AG08396 (cell line): ENCODE measurements at regions not wholly inside any gene's neighbourhood (a gene's known extent, or its start where the extent isn't known, plus 50 kb on each side); places are given as distances from the start of the nearest gene placed in this dataset.

Experiments
- DNase-seq: peaks from one replicate; pipeline ENCODE4 v3.0.0; 2012; ENCODE audit warnings: low spot score, mixed read lengths

- no peak for DNase-seq
These were observed 311.0 kb upstream of the TNRC6C start for GRCh38 chr17:77647531-77647930.

- DNase-seq = peak; percentile 41
These were observed 308.7 kb upstream of the TNRC6C start for GRCh38 chr17:77649717-77650211.

GRCh38 chr17:77651988-77652387 is 306.5 kb upstream of the TNRC6C start:
- DNase-seq = no peak

- DNase-seq = no peak
These were observed 304.2 kb upstream of the TNRC6C start for GRCh38 chr17:77654296-77654695.

GRCh38 chr17:77654850-77655249 is 303.7 kb upstream of the TNRC6C start:
- DNase-seq = no peak

- no peak for DNase-seq
These were observed 302.4 kb upstream of the TNRC6C start for GRCh38 chr17:77656054-77656453.

GRCh38 chr17:77657839-77658238 is 300.7 kb upstream of the TNRC6C start:
- DNase-seq = no peak

- no peak for DNase-seq
These were observed 298.0 kb upstream of the TNRC6C start for GRCh38 chr17:77660524-77660923.

GRCh38 chr17:77662833-77663232 is 295.7 kb upstream of the TNRC6C start:
- DNase-seq = no peak

GRCh38 chr17:77664097-77664729 is 294.3 kb upstream of the TNRC6C start:
- no peak for DNase-seq

- DNase-seq = no peak
These were observed 292.7 kb upstream of the TNRC6C start for GRCh38 chr17:77665833-77666232.

- no peak for DNase-seq
These were observed 292.0 kb upstream of the TNRC6C start for GRCh38 chr17:77666462-77666861.

- no peak for DNase-seq
These were observed 291.6 kb upstream of the TNRC6C start for GRCh38 chr17:77666881-77667395.

GRCh38 chr17:77667478-77667877 is 291.0 kb upstream of the TNRC6C start:
- no peak for DNase-seq

GRCh38 chr17:77668518-77668917 is 290.0 kb upstream of the TNRC6C start:
- DNase-seq = no peak

- no peak for DNase-seq
These were observed 288.3 kb upstream of the TNRC6C start for GRCh38 chr17:77670173-77670572.

- DNase-seq = no peak
These were observed 284.1 kb upstream of the TNRC6C start for GRCh38 chr17:77674358-77674757.

- no peak for DNase-seq
These were observed 283.1 kb upstream of the TNRC6C start for GRCh38 chr17:77675411-77675810.

- no peak for DNase-seq
These were observed 282.7 kb upstream of the TNRC6C start for GRCh38 chr17:77675816-77676215.

- no peak for DNase-seq
These were observed 282.3 kb upstream of the TNRC6C start for GRCh38 chr17:77676237-77676661.

GRCh38 chr17:77677211-77677610 is 281.3 kb upstream of the TNRC6C start:
- DNase-seq = no peak

- no peak for DNase-seq
These were observed 280.9 kb upstream of the TNRC6C start for GRCh38 chr17:77677630-77678029.

- no peak for DNase-seq
These were observed 278.9 kb upstream of the TNRC6C start for GRCh38 chr17:77679589-77679988.

GRCh38 chr17:77681861-77682260 is 276.6 kb upstream of the TNRC6C start:
- DNase-seq = no peak
